Liver (tissue), 8 donors: ENCODE measurements at regions not wholly inside any gene's neighbourhood (a gene's known extent, or its start where the extent isn't known, plus 50 kb on each side); places are given as distances from the start of the nearest gene placed in this dataset.

ENCODE experiments used
- DNase-seq: peaks from one replicate; pipeline ENCODE4 v3.0.0-alpha.2; 2017; ENCODE audit warnings: low spot score
- H3K27ac ChIP-seq, 2 donors: one replicate each; pipeline ENCODE4 v1.7.0; 2013; ENCODE audit warnings: inconsistent platforms in 2 of 2, low read length in 2 of 2, control low read depth in 1 of 2, low read depth in 1 of 2, mild to moderate bottlenecking in 1 of 2
- H3K27me3 ChIP-seq, 4 donors: one replicate each; pipeline versions ENCODE4 v1.6.1 to v1.7.0; 2013; ENCODE audit warnings: low read length in 3 of 4, inconsistent platforms in 1 of 4, mild to moderate bottlenecking in 1 of 4, moderate library complexity in 1 of 4; ENCODE audit not compliant: control insufficient read depth in 4 of 4, insufficient read depth in 4 of 4
- H3K36me3 ChIP-seq, 4 donors: one replicate each; pipeline versions ENCODE4 v1.6.1 to v1.7.0; 2013; ENCODE audit warnings: low read length in 3 of 4, mild to moderate bottlenecking in 3 of 4, low read depth in 1 of 4, moderate library complexity in 1 of 4; ENCODE audit not compliant: control insufficient read depth in 4 of 4, insufficient read depth in 3 of 4
- H3K4me1 ChIP-seq, 4 donors: one replicate each; pipeline versions ENCODE4 v1.6.1 to v1.7.0; 2013; ENCODE audit warnings: low read length in 3 of 4, mild to moderate bottlenecking in 3 of 4, moderate library complexity in 1 of 4; ENCODE audit not compliant: control insufficient read depth in 4 of 4, insufficient read depth in 4 of 4
- H3K4me3 ChIP-seq, 3 donors: one replicate each; pipeline versions ENCODE4 v1.6.1 to v1.7.0; 2013; ENCODE audit warnings: low read length in 3 of 3, control low read depth in 1 of 3, low read depth in 1 of 3, mild to moderate bottlenecking in 1 of 3
- H3K9ac ChIP-seq, 2 donors: one replicate each; pipeline ENCODE4 v1.7.0; 2013; ENCODE audit warnings: low read length in 2 of 2, mild to moderate bottlenecking in 2 of 2, moderate library complexity in 2 of 2, control low read depth in 1 of 2, low read depth in 1 of 2
- H3K9me3 ChIP-seq, 4 donors: one replicate each; pipeline versions ENCODE4 v1.6.1 to v1.7.0; 2013; ENCODE audit warnings: low read length in 3 of 4; ENCODE audit not compliant: control insufficient read depth in 4 of 4
- ATF3 ChIP-seq: IDR thresholded peaks from 2 replicates; pipeline ENCODE4 v1.6.1; 2016; ENCODE audit warnings: antibody characterized with exemption
- CTCF ChIP-seq: fragments of 150-350 bp; IDR thresholded peaks from 2 replicates; pipeline ENCODE4 v1.5.1; 2017; ENCODE audit warnings: improper control_type of control experiment, low read depth, low read length; ENCODE audit not compliant: missing input control
- EGR1 ChIP-seq, 2 donors: IDR thresholded peaks; 2 replicates each; pipeline ENCODE4 v1.6.1; 2016 to 2018; ENCODE audit warnings: antibody characterized with exemption in 2 of 2, low read depth in 2 of 2
- FOXA1 ChIP-seq: IDR thresholded peaks from 2 replicates; pipeline ENCODE4 v1.6.1; 2016; ENCODE audit warnings: antibody characterized with exemption
- FOXA2 ChIP-seq: IDR thresholded peaks from 2 replicates; pipeline ENCODE4 v1.6.1; 2016; ENCODE audit warnings: antibody characterized with exemption
- GABPA ChIP-seq, 2 donors: IDR thresholded peaks in 1 of 2; conservative IDR thresholded peaks in 1 of 2; 2 replicates each; pipeline ENCODE4 v1.6.1; 2016; ENCODE audit warnings: antibody characterized with exemption in 2 of 2, mild to moderate bottlenecking in 1 of 2, moderate library complexity in 1 of 2
- HNF4A ChIP-seq, 2 donors: conservative IDR thresholded peaks; 2 replicates each; pipeline ENCODE4 v1.6.1; 2016; ENCODE audit warnings: antibody characterized with exemption in 2 of 2, mild to moderate bottlenecking in 2 of 2
- HNF4G ChIP-seq: IDR thresholded peaks from 2 replicates; pipeline ENCODE4 v1.6.1; 2016; ENCODE audit warnings: antibody characterized with exemption
- JUND ChIP-seq, 2 donors: IDR thresholded peaks; 2 replicates each; pipeline ENCODE4 v1.6.1; 2016; ENCODE audit warnings: antibody characterized with exemption in 2 of 2
- MAX ChIP-seq: IDR thresholded peaks from 2 replicates; pipeline ENCODE4 v1.6.1; 2016; ENCODE audit warnings: antibody characterized with exemption
- NR2F2 ChIP-seq: IDR thresholded peaks from 2 replicates; pipeline ENCODE4 v1.6.1; 2016; ENCODE audit warnings: antibody characterized with exemption
- RAD21 ChIP-seq, 2 donors: IDR thresholded peaks; 2 replicates each; pipeline ENCODE4 v1.6.1; 2016; ENCODE audit warnings: antibody characterized with exemption in 2 of 2, mild to moderate bottlenecking in 2 of 2
- REST ChIP-seq: IDR thresholded peaks from 2 replicates; pipeline ENCODE4 v1.6.1; 2016; ENCODE audit warnings: antibody characterized with exemption, mild to moderate bottlenecking
- RXRA ChIP-seq, 2 donors: IDR thresholded peaks; 2 replicates each; pipeline ENCODE4 v1.6.1; 2017 to 2018; ENCODE audit warnings: antibody characterized with exemption in 2 of 2, mild to moderate bottlenecking in 1 of 2
- SP1 ChIP-seq: IDR thresholded peaks from 2 replicates; pipeline ENCODE4 v1.6.1; 2018; ENCODE audit warnings: antibody characterized with exemption, mild to moderate bottlenecking
- TAF1 ChIP-seq: conservative IDR thresholded peaks from 2 replicates; pipeline ENCODE4 v1.6.1; 2016; ENCODE audit warnings: antibody characterized with exemption, mild to moderate bottlenecking
- YY1 ChIP-seq: IDR thresholded peaks from 2 replicates; pipeline ENCODE4 v1.6.1; 2016; ENCODE audit warnings: antibody characterized with exemption, mild to moderate bottlenecking
- ZBTB33 ChIP-seq: IDR thresholded peaks from 2 replicates; pipeline ENCODE4 v1.6.1; 2016; ENCODE audit warnings: antibody characterized with exemption
- WGBS: extraction: QIAGEN DNeasy Blood & Tissue Kit; methylation state at CpG from one replicate; pipeline ENCODE4 v1.1.7; 2013; 5-methylcytosine and 5-hydroxymethylcytosine counted together
- donor health status: healthy.
- donor health status: healthy.
- donor health status: healthy.
- donor health status: healthy.
- donor health status: healthy.

- Histone ChIP-seq H3K4me3 (no peak overlapping the region), H3K27me3 (no peaks in the 10 kb centered on the region), H3K27ac (no peak overlapping the region), H3K9me3 (no peaks in the 10 kb centered on the region), H3K36me3 (no peaks in the 10 kb centered on the region), H3K9ac (no peak overlapping the region), H3K4me1 (no peaks in the 10 kb centered on the region)
- DNase-seq, result no peak
- TF ChIP-seq MAX (no peak), TAF1 (no peak), RXRA (IDR thresholded peaks at IDR 0.05) (no peak), NR2F2 (no peak), GABPA (IDR thresholded peaks at IDR 0.05 in 1 of 2, conservative IDR thresholded peaks at IDR 0.05 in 1 of 2) (no peak), SP1 (no peak), ATF3 (no peak), EGR1 (IDR thresholded peaks at IDR 0.05; ENCODE audit: low read depth in 2 of 2) (no peak), FOXA1 (no peak), RAD21 (IDR thresholded peaks at IDR 0.05) (no peak), FOXA2 (no peak), ZBTB33 (no peak), CTCF (no peak), HNF4A (conservative IDR thresholded peaks at IDR 0.05) (no peak), REST (no peak), HNF4G (no peak), YY1 (no peak), JUND (IDR thresholded peaks at IDR 0.05) (no peak)
These were observed 157.2 kb upstream of the COL11A1 start for GRCh38 chr1:103265551-103265950.

- Histone ChIP-seq H3K4me1 (no peaks in the 10 kb centered on the region), H3K9ac (no peak overlapping the region), H3K9me3 (no peaks in the 10 kb centered on the region), H3K27me3 (no peaks in the 10 kb centered on the region), H3K36me3 (no peaks in the 10 kb centered on the region), H3K27ac (no peak overlapping the region), H3K4me3 (no peak overlapping the region)
- 77% methylated on average over 2 of the region's 2 CpGs for WGBS
- no peak for DNase-seq
- TF ChIP-seq GABPA (IDR thresholded peaks at IDR 0.05 in 1 of 2, conservative IDR thresholded peaks at IDR 0.05 in 1 of 2) (no peak), TAF1 (no peak), JUND (IDR thresholded peaks at IDR 0.05) (no peak), EGR1 (IDR thresholded peaks at IDR 0.05; ENCODE audit: low read depth in 2 of 2) (no peak), HNF4G (no peak), YY1 (no peak), ZBTB33 (no peak), FOXA2 (no peak)
These were observed 151.7 kb upstream of the COL11A1 start for GRCh38 chr1:103259982-103260381.
